ENCODE measurements at regions not wholly inside any gene's neighbourhood (a gene's known extent, or its start where the extent isn't known, plus 50 kb on each side); places are given as distances from the start of the nearest gene placed in this dataset.

- DNase-seq (ENCODE audit: low read depth in 3 of 3, low spot score in 1 of 3), result no peak
Observed at GRCh38 chr18:39523281-39523680, 1957.7 kb upstream of the CELF4 start.

- no peak for DNase-seq (ENCODE audit: low read depth in 3 of 3, low spot score in 1 of 3)
Observed at GRCh38 chr18:39521164-39521563, 1955.6 kb upstream of the CELF4 start.

DNA sequence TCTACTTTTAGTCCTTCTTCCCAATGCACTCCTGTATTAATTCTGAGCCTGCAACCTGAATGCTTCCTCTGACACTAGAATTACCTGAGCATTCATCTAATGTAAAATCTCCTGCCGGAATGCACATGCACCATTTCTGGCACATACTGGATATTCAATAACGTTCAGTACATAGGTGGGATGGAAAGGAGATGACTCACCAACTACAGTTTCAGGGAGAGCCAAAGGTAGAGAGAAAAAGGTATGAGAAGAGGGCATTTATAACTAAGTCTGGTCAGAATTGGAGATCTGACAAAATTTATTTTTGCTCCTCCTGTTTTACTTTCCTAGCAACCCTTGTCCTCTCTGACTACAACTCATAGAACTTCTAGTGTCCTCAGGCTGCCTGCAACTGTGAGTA lies 1954.1 kb upstream of the CELF4 start:
- DNase-seq (ENCODE audit: low read depth in 3 of 3, low spot score in 1 of 3), result no peak

- DNase-seq (ENCODE audit: low read depth in 3 of 3, low spot score in 1 of 3), result no peak
Observed at GRCh38 chr18:39515299-39515698, 1949.7 kb upstream of the CELF4 start.

DNA sequence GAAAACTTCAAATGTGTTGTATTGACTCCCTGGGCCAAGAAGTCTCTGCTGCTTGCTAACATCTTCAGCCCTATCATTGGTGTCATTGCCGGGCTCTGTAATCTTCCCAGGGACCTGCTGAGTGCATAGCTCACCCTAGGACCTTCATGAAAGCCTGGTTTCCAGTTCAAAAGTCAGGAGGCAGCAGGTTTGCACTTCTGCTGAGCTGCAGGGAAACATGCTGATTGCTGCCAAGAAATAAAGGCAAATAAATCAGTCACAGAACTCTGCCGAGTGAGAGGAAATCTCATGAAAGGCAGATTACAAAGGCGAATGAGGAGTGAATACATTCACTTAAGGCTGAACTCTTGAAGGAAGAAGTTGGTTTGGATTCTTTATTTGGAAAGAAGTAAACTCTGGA lies 1947.6 kb upstream of the CELF4 start:
- DNase-seq (ENCODE audit: low read depth in 3 of 3, low spot score in 1 of 3), result no peak

DNA sequence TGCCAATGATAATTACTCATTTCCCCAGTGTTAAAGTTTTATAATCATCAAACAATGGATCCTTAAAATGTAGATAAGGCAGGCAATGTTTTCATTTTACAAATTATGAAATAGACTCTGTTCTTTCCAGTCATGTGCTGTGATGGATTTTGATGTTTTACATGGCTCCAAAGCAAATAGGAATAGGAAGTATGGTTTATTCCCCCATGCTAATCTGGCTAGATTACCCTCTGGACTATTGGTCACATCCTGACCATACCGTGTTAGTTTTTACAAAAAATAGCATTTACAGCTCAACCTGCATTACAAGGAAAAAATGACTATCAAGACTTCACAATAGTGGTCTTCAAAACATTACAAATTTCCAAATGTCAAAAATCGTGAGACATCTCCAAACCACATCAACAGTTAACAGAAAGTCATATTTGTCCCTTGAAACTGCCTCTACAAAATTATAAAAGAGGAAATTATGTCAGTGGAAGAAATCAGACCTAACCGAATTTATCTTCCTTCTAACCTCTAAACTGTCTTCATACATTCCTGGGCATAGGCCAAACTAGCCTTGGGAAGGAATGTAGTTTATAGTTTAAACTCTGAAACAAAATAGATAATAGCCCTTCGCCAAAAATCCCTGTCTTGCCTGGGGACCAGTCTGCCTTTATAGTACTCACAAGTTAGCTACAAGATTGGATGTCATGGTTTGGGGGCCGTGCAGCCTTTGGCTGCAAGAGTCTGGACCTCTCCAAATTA lies 1941.2 kb upstream of the CELF4 start:
- DNase-seq (ENCODE audit: low read depth in 3 of 3, low spot score in 1 of 3), result no peak

- no peak for DNase-seq (ENCODE audit: low read depth in 3 of 3, low spot score in 1 of 3)
Observed at GRCh38 chr18:39500306-39500705, 1934.7 kb upstream of the CELF4 start.

GRCh38 chr18:39497821-39498220 lies 1932.2 kb upstream of the CELF4 start:
- no peak for DNase-seq (ENCODE audit: low read depth in 3 of 3, low spot score in 1 of 3)

- DNase-seq (ENCODE audit: low read depth in 3 of 3, low spot score in 1 of 3), result no peak
Observed at GRCh38 chr18:39496986-39497385, 1931.4 kb upstream of the CELF4 start.

DNA sequence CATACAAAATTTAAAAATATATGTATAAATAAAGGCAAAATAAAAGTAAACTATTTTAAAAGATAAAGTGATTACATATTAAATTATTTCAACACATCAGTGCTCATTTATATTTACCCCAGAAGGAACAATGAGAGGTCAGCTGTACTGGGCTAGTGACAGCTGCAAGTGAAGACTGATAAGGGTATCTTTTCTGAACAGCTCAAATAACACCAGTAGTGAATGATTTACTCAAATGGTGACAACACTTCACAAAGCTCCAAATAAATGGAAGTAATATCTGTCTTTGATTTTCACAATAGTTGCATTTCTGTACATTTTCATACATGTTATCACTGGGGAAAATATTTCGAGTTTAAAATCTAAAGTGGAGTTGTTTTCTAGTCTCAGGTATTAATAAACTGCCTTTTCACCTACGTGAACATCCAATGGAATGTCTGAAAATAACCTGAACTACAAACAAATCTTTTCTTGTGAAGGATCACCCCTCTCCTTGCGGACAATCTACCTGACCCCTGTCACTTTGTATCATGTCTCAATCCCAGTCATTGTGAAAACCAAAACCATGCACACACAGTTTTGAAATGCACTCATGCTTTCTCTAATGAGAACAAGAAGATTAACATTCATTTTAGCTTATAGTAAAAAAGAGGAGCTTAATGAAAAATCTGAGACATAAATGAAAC lies 1928.8 kb upstream of the CELF4 start:
- no peak for DNase-seq (ENCODE audit: low read depth in 3 of 3, low spot score in 1 of 3)

DNA sequence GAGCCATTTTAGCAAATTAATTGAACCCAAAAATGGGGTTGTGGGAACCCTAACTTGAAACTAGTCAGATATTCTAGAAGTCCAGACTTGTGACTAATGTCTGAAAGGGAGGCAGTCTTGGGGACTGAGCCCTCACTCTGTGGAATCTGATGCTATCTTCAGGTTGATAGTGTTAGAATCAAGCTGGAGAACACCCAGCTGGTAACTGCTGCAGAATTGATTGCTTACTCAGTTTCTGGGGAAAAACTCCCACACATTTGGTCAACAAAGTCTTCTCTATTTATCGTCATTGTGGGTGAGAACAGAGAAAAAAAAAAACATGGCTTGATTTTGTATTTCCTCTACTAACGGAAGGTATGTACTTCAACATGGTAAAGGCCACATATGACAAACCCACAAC lies 1925.8 kb upstream of the CELF4 start:
- no peak for DNase-seq (ENCODE audit: low read depth in 3 of 3, low spot score in 1 of 3)

- no peak for DNase-seq (ENCODE audit: low read depth in 3 of 3, low spot score in 1 of 3)
Observed at GRCh38 chr18:39489431-39489830, 1923.8 kb upstream of the CELF4 start.

- no peak for DNase-seq (ENCODE audit: low read depth in 3 of 3, low spot score in 1 of 3)
Observed at GRCh38 chr18:39487932-39488331, 1922.3 kb upstream of the CELF4 start.

- no peak for DNase-seq (ENCODE audit: low read depth in 3 of 3, low spot score in 1 of 3)
Observed at GRCh38 chr18:39486268-39486667, 1920.7 kb upstream of the CELF4 start.

- DNase-seq (ENCODE audit: low read depth in 3 of 3, low spot score in 1 of 3), result no peak
Observed at GRCh38 chr18:39485696-39486095, 1920.1 kb upstream of the CELF4 start.

DNA sequence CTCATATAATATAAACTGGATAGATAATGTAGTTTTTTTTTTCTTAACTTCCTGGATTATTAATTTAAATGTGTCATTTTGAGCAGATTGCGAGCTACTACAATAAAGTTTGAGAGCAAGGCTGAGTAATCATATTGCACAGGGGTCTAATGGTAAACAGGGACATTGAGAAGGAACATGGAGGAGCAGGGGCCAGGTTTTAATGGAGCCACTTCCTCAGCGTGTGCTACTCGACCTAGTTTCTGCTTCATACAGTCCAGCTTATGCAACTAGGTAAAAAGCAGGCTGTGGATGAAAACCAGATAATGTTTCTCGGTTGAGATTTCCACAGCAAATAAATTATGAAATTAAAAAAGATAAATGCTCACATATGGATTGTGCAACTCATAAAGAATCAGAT lies 1915.7 kb upstream of the CELF4 start:
- DNase-seq (ENCODE audit: low read depth in 3 of 3, low spot score in 1 of 3), result no peak

DNA sequence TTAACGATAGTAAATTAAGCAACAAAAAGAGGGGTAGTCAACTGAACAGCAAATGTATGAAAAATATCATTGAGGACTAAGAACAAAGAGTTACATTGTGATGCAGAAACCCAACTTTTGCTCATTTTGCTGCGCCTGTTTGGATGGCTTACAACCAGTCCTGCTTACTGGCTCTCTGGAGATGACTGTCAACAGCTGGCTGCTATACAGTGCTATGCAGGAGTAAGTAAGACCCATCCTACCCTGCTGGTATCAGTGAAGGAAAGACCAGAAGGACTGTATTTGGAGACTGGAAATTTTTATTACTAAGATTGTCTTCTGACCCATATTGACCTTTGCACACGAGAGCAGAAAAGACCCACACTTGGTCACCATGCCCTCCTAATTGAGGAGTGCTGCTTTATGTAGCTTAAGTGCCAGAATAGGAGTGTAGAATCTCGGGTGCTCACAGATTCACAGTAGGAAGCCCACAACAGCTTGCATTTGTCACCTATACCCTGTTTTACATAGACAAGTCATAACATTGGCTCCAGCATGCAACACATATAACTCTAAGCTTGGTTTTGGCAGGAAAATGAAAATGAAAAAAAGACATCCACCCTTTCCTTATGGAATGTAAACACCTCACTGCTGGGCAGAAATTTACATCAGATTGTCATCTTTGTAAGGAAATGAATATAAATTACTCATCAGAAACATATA lies 1915.0 kb upstream of the CELF4 start:
- no peak for DNase-seq (ENCODE audit: low read depth in 3 of 3, low spot score in 1 of 3)

- DNase-seq (ENCODE audit: low read depth in 3 of 3, low spot score in 1 of 3), result no peak
Observed at GRCh38 chr18:39464006-39464405, 1898.4 kb upstream of the CELF4 start.

DNA sequence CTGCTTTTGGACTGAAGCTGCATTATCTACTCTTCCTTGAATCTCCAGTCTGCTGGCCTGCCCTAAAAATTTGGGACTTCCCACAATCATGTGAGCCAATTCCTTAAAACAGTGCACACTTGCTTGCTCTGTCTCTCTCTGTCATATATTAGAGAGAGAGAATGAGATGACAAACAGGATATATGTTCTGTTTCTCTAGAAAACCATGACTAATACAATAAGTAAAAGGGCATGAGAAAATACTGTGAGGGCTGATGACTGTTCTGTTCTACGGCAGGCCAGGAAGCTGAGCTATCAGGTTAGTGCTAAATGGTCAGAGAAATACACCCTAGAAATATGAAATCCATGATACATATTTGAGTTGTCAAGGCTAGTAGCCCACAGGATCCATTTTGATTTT lies 1896.8 kb upstream of the CELF4 start:
- no peak for DNase-seq (ENCODE audit: low read depth in 3 of 3, low spot score in 1 of 3)

DNA sequence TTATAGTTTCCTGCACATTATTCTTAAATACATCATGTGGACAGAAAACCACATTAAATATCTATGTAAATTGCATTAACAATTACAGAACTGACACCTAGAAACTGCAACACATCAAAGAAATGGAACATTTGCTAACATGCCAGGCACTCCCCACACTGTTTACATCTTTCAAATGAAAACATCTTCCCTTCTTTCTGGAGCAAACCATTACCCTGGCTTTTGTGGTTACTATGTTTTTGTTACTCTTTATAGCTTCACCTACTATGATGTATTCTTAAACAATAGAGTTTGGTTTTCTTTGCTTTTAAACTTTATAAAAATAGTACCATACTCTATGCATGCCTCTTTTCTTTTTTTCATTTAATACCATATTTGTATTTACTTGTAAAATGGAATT lies 1894.5 kb upstream of the CELF4 start:
- no peak for DNase-seq (ENCODE audit: low read depth in 3 of 3, low spot score in 1 of 3)

DNA sequence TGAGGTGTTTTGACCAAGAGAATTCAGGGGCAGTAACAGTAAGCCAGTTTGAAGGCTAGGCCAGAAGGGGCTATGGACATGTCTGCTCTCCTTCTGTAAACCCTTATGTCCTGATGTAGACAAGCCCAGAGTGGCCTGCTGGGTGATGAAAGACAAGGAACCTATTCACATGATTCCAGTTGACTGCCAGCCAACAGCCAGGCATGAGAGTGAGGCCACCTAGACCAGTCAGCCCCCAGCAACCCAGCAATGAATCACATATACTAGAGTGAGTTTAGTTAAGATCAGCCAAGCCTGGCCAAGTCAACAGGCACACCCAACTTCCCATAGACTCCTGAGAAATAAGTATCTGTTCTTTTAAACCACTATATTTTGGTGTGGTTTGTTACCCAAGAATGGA lies 1889.7 kb upstream of the CELF4 start:
- DNase-seq (ENCODE audit: low read depth in 3 of 3, low spot score in 1 of 3), result no peak

- no peak for DNase-seq (ENCODE audit: low read depth in 3 of 3, low spot score in 1 of 3)
Observed at GRCh38 chr18:39454866-39455265, 1889.3 kb upstream of the CELF4 start.
